GM12878 (cell line): ENCODE measurements at regions not wholly inside any gene's neighbourhood (a gene's known extent, or its start where the extent isn't known, plus 50 kb on each side); places are given as distances from the start of the nearest gene placed in this dataset.

ENCODE experiments used
- BCL11A ChIP-seq: IDR thresholded peaks from 2 replicates; pipeline ENCODE4 v1.6.1; 2011; ENCODE audit warnings: low read depth, low read length
- CBX5 ChIP-seq: sonication (generic); IDR thresholded peaks from 2 replicates; pipeline ENCODE4 v1.6.1; 2016; ENCODE audit warnings: low read depth, moderate library complexity, mild to moderate bottlenecking, inconsistent platforms
- CTCF ChIP-seq, 3 experiments: IDR thresholded peaks in 2 of 3; conservative IDR thresholded peaks in 1 of 3; 2 replicates each; pipeline ENCODE4 v1.5.1; 2011; ENCODE audit warnings: low read depth in 3 of 3, low read length in 3 of 3, mild to moderate bottlenecking in 3 of 3, control low read depth in 2 of 3, moderate library complexity in 2 of 3, inconsistent platforms in 1 of 3, mixed read lengths in 1 of 3; ENCODE audit not compliant: control insufficient read depth in 2 of 3, insufficient read depth in 1 of 3; ENCODE audit errors: extremely low read depth in 1 of 3
- EZH2 ChIP-seq: IDR thresholded peaks from 2 replicates; pipeline ENCODE4 v1.6.1; 2012; ENCODE audit warnings: low read depth, mild to moderate bottlenecking, control low read depth, inconsistent platforms, low read length, borderline replicate concordance; ENCODE audit not compliant: control insufficient read depth
- FOS ChIP-seq: IDR thresholded peaks from 3 replicates; pipeline ENCODE4 v1.6.1; 2011; ENCODE audit warnings: borderline replicate concordance; ENCODE audit not compliant: insufficient read length; ENCODE audit errors: extremely low read depth
- FOXM1 ChIP-seq: IDR thresholded peaks from 2 replicates; pipeline ENCODE4 v1.6.1; 2012; ENCODE audit warnings: low read depth, mild to moderate bottlenecking, inconsistent platforms, low read length, moderate library complexity
- JUNB ChIP-seq: IDR thresholded peaks from 2 replicates; pipeline ENCODE4 v1.6.1; 2016; ENCODE audit warnings: antibody characterized with exemption, mild to moderate bottlenecking
- MXI1 ChIP-seq: fragments of 150-350 bp; IDR thresholded peaks from 2 replicates; pipeline ENCODE4 v1.6.1; 2011; ENCODE audit warnings: low read depth, mild to moderate bottlenecking, inconsistent platforms, low read length, improper control_type of control experiment
- ZNF274 ChIP-seq: IDR thresholded peaks from one replicate; pipeline ENCODE4 v1.8.0; 2011; ENCODE audit not compliant: insufficient read length, insufficient read depth
- ZSCAN29 ChIP-seq: fragments of 450-650 bp; IDR thresholded peaks from 2 replicates; pipeline ENCODE4 v1.6.1; 2017; ENCODE audit warnings: mild to moderate bottlenecking, moderate library complexity

- TF ChIP-seq ZNF274: no peak
- TF ChIP-seq CTCF (IDR thresholded peaks at IDR 0.05 in 2 of 3, conservative IDR thresholded peaks at IDR 0.05 in 1 of 3; ENCODE audit: control insufficient read depth in 2 of 3, extremely low read depth in 1 of 3, insufficient read depth in 1 of 3, low read depth in 3 of 3, low read length in 3 of 3): no peak
- no peak for TF ChIP-seq JUNB
- no peak for TF ChIP-seq BCL11A
- no peak for TF ChIP-seq ZSCAN29
- no peak for TF ChIP-seq CBX5
- no peak for TF ChIP-seq EZH2
- no peak for TF ChIP-seq FOS
- TF ChIP-seq MXI1: no peak
- no peak for TF ChIP-seq FOXM1
Observed at GRCh38 chr1:38693759-38694158, 165.8 kb downstream of the RRAGC start.
